Keratinocyte (primary cell): ENCODE measurements at regions not wholly inside any gene's neighbourhood (a gene's known extent, or its start where the extent isn't known, plus 50 kb on each side); places are given as distances from the start of the nearest gene placed in this dataset.
A peak's percentile ranks its signal among the peaks of the same experiment; 100 is the strongest.

Experiments used
- DNase-seq: peaks from one replicate; pipeline ENCODE4 v3.0.0-alpha.2; 2011; ENCODE audit warnings: low read depth, missing footprints, low spot score
- FAIRE-seq: peaks from 2 replicates; lab custom pipeline; 2011; peaks lifted over from hg19 to GRCh38; lab: Jason Lieb, UNC
- H2AFZ ChIP-seq: 2 replicates; pipeline ENCODE4 v1.6.0; 2012; ENCODE audit warnings: low read length, control low read depth, inconsistent platforms; ENCODE audit not compliant: control insufficient read depth
- H3K27ac ChIP-seq: 2 replicates; pipeline ENCODE4 v1.5.1; 2011; ENCODE audit warnings: low read length; ENCODE audit not compliant: control insufficient read depth, insufficient read depth
- H3K27me3 ChIP-seq: 3 replicates; pipeline ENCODE4 v1.6.0; 2011; ENCODE audit warnings: low read length; ENCODE audit not compliant: control insufficient read depth, insufficient read depth; ENCODE audit errors: extremely low read depth
- H3K36me3 ChIP-seq, 2 experiments: 2 replicates in 1 of 2; 3 replicates in 1 of 2; pipeline ENCODE4 v1.5.1; 2011; ENCODE audit warnings: low read length in 2 of 2, mild to moderate bottlenecking in 1 of 2; ENCODE audit not compliant: control insufficient read depth in 2 of 2, insufficient read depth in 2 of 2; ENCODE audit errors: extremely low read depth in 1 of 2
- H3K4me1 ChIP-seq: 3 replicates; pipeline ENCODE4 v1.5.1; 2011; ENCODE audit warnings: low read length; ENCODE audit not compliant: control insufficient read depth, insufficient read depth; ENCODE audit errors: extremely low read depth
- H3K4me2 ChIP-seq: 3 replicates; pipeline ENCODE4 v1.6.0; 2011; ENCODE audit warnings: low read depth, low read length; ENCODE audit not compliant: control insufficient read depth, insufficient read depth; ENCODE audit errors: extremely low read depth
- H3K4me3 ChIP-seq, 3 experiments: fragments of 200-600 bp in 1 of 3; sonication (generic) in 1 of 3; 2 replicates in 2 of 3; 3 replicates in 1 of 3; pipeline ENCODE4 v1.5.1; 2011 to 2016; ENCODE audit warnings: low read length in 3 of 3, mild to moderate bottlenecking in 3 of 3, control low read depth in 2 of 3, inconsistent platforms in 1 of 3, low read depth in 1 of 3, mixed read lengths in 1 of 3, mixed run types in 1 of 3, moderate library complexity in 1 of 3; ENCODE audit not compliant: control insufficient read depth in 2 of 3, insufficient read depth in 2 of 3; ENCODE audit errors: extremely low read depth in 1 of 3
- H3K79me2 ChIP-seq: 2 replicates; pipeline ENCODE4 v1.6.0; 2012; ENCODE audit warnings: low read length; ENCODE audit not compliant: control insufficient read depth, insufficient read depth
- H3K9ac ChIP-seq: 3 replicates; pipeline ENCODE4 v1.6.0; 2011; ENCODE audit warnings: low read length; ENCODE audit not compliant: control insufficient read depth, insufficient read depth; ENCODE audit errors: extremely low read depth
- H3K9me1 ChIP-seq: 3 replicates; pipeline ENCODE4 v1.6.0; 2011; ENCODE audit warnings: low read length; ENCODE audit not compliant: control insufficient read depth, insufficient read depth; ENCODE audit errors: extremely low read depth
- H3K9me3 ChIP-seq: 2 replicates; pipeline ENCODE4 v1.5.1; 2012; ENCODE audit warnings: low read depth, low read length; ENCODE audit not compliant: control insufficient read depth
- H4K20me1 ChIP-seq: 3 replicates; pipeline ENCODE4 v1.6.0; 2011; ENCODE audit warnings: low read length; ENCODE audit not compliant: control insufficient read depth, insufficient read depth; ENCODE audit errors: extremely low read depth
- EZH2 ChIP-seq: IDR thresholded peaks from one replicate; pipeline ENCODE4 v1.6.1; 2012; ENCODE audit warnings: inconsistent platforms, mild to moderate bottlenecking, low read length, moderate library complexity
- dilution Hi-C: fragments of 300-500 bp; cut with MboI; formaldehyde crosslinking; loops from one replicate; pipeline ENCODE4 v1.7.0; 2020; ENCODE audit warnings: low sequenced_read_pairs; ENCODE audit not compliant: extremely low pct_ligation_motif_present
- TF ChIP-seq, protein P1 (sequence below), 3 experiments: IDR thresholded peaks in 1 of 3; conservative IDR thresholded peaks in 1 of 3; optimal IDR thresholded peaks in 1 of 3; 2 replicates in 2 of 3; 3 replicates in 1 of 3; pipeline versions ENCODE3 to v1.5.1; 2011; ENCODE audit warnings: low read length in 3 of 3, mild to moderate bottlenecking in 3 of 3, moderate library complexity in 2 of 3, control low read depth in 1 of 3, inconsistent platforms in 1 of 3; ENCODE audit not compliant: insufficient read depth in 2 of 3; ENCODE audit errors: extremely low read depth in 1 of 3

DNA sequence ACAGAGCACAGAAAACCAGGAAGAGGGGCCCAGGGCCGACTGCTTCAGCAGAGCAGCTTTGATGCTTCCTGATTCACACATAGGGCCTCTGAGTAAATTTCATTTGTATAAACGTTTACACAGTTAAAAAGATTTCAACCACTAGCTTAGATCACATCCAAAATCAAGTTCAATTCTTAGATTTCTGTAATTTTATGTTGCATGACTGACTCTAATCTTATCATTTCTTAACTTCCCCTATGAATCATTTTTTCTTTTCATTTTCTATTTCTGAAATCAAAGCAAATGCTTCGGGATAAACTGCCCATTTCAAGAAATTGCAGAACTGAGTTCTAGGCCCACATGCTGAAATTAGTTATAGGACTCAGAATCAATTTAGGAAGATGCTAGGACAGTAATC lies 224.7 kb downstream of the INHBA start:
- dilution Hi-C loops, result no loop called here
- Histone ChIP-seq H3K4me3 (no peak overlapping the region), H3K9me1 (no peaks in the 10 kb centered on the region), H4K20me1 (no peaks in the 10 kb centered on the region), H2AFZ (no peak overlapping the region), H3K36me3 (no peaks in the 10 kb centered on the region), H3K9me3 (peaks cover 4% of the 10 kb centered on the region), H3K27ac (no peak overlapping the region), H3K4me2 (no peak overlapping the region), H3K9ac (no peak overlapping the region), H3K79me2 (no peaks in the 10 kb centered on the region), H3K4me1 (no peaks in the 10 kb centered on the region), H3K27me3 (no peaks in the 10 kb centered on the region)
- FAIRE-seq (no peak), DNase-seq (no peak)
- TF ChIP-seq, protein P1, sequence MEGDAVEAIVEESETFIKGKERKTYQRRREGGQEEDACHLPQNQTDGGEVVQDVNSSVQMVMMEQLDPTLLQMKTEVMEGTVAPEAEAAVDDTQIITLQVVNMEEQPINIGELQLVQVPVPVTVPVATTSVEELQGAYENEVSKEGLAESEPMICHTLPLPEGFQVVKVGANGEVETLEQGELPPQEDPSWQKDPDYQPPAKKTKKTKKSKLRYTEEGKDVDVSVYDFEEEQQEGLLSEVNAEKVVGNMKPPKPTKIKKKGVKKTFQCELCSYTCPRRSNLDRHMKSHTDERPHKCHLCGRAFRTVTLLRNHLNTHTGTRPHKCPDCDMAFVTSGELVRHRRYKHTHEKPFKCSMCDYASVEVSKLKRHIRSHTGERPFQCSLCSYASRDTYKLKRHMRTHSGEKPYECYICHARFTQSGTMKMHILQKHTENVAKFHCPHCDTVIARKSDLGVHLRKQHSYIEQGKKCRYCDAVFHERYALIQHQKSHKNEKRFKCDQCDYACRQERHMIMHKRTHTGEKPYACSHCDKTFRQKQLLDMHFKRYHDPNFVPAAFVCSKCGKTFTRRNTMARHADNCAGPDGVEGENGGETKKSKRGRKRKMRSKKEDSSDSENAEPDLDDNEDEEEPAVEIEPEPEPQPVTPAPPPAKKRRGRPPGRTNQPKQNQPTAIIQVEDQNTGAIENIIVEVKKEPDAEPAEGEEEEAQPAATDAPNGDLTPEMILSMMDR (optimal IDR thresholded peaks at IDR 0.05 in 1 of 3, IDR thresholded peaks at IDR 0.05 in 1 of 3, conservative IDR thresholded peaks at IDR 0.05 in 1 of 3; ENCODE audit: extremely low read depth in 1 of 3, insufficient read depth in 2 of 3, low read length in 3 of 3), result no peak
- TF ChIP-seq EZH2, result no peak

DNA sequence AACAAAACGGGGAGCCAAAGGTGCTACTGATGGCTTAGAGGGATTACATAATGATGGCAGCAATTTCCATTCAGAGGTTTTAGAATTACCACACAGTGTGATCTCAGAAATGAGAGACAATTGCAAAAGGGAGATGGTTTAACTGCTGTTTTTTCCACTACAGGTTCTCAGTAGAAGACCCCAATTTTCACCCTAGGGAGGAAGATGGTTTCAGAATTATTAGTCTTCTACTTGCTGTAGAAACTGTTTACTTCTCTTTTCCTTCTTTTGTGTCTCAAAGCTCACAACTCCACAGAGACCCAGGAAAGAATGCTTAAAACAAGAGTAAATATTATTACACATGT lies 226.5 kb downstream of the INHBA start:
- H3K9me1 ChIP-seq, result no peaks in the 10 kb centered on the region
- H3K27ac ChIP-seq, result no peak overlapping the region
- no peaks in the 10 kb centered on the region for H4K20me1 ChIP-seq
- H3K27me3 ChIP-seq, result no peaks in the 10 kb centered on the region
- H3K4me3 ChIP-seq, result no peak overlapping the region
- no peaks in the 10 kb centered on the region for H3K79me2 ChIP-seq
- H3K4me1 ChIP-seq, result no peaks in the 10 kb centered on the region
- peaks cover 4% of the 10 kb centered on the region for H3K9me3 ChIP-seq
- peak; percentile 9 for FAIRE-seq
- no peak for TF ChIP-seq EZH2
- TF ChIP-seq, protein P1 (optimal IDR thresholded peaks at IDR 0.05 in 1 of 3, IDR thresholded peaks at IDR 0.05 in 1 of 3, conservative IDR thresholded peaks at IDR 0.05 in 1 of 3; ENCODE audit: extremely low read depth in 1 of 3, insufficient read depth in 2 of 3, low read length in 3 of 3), result no peak
- DNase-seq, result no peak
- H3K9ac ChIP-seq, result no peak overlapping the region
- no peak overlapping the region for H3K4me2 ChIP-seq
- dilution Hi-C loops, result no loop called here
- no peaks in the 10 kb centered on the region for H3K36me3 ChIP-seq
- no peak overlapping the region for H2AFZ ChIP-seq
